HepG2 (cell line): ENCODE measurements at regions not wholly inside any gene's neighbourhood (a gene's known extent, or its start where the extent isn't known, plus 50 kb on each side); places are given as distances from the start of the nearest gene placed in this dataset.

Experiments
- ATAC-seq: fragments of 200-7000 bp; cut with Tn5 transposase; 3 replicates; pipeline ENCODE4 v1.9.1; 2020; ENCODE audit warnings: mild to moderate bottlenecking, moderate library complexity
- BruUV-seq: library from RNA; stranded (reverse); fragments of 400-500 nt; replicated peaks from 2 replicates; lab custom pipeline; 2021; lab: Mats Ljungman, UMichigan
- CTCF ChIA-PET: fragments of 300-600 bp; formaldehyde crosslinking; extraction: SDS; loops from one replicate; lab custom pipeline; 2021; ENCODE audit warnings: low total read pairs, inconsistent platforms, low intra/inter-chr PET ratio; lab: Yijun Ruan, JAX
- POLR2A ChIA-PET: fragments of 350-600 bp; sonication (Branson Sonifier 250); formaldehyde crosslinking; loops from one replicate; lab custom pipeline; 2020; ENCODE audit warnings: antibody characterized with exemption, inconsistent platforms; lab: Yijun Ruan, JAX
- DNase-seq: peaks from one replicate; pipeline ENCODE4 v3.0.0-alpha.2; 2015; ENCODE audit warnings: low spot score
- FAIRE-seq: peaks from 3 replicates; lab custom pipeline; 2011; peaks lifted over from hg19 to GRCh38; lab: Jason Lieb, UNC
- H2AFZ ChIP-seq: one replicate; pipeline ENCODE4 v1.6.1; 2011; ENCODE audit warnings: low read length, inconsistent platforms
- H3K27ac ChIP-seq: fragments of 300-600 bp; 3 replicates; pipeline ENCODE4 v1.8.0; 2011; ENCODE audit warnings: mixed run types, mild to moderate bottlenecking, mixed read lengths, low read length, inconsistent platforms; ENCODE audit not compliant: insufficient read depth; ENCODE audit errors: extremely low read length
- H3K27me3 ChIP-seq, 2 experiments: fragments of 200-600 bp in 1 of 2; 2 replicates in 1 of 2; 3 replicates in 1 of 2; pipeline versions ENCODE4 v1.6.0 to v1.8.0; 2011; ENCODE audit warnings: low read length in 2 of 2, mild to moderate bottlenecking in 2 of 2, moderate library complexity in 2 of 2, inconsistent platforms in 1 of 2; ENCODE audit not compliant: insufficient read depth in 2 of 2, control insufficient read depth in 1 of 2
- H3K36me3 ChIP-seq, 2 experiments: fragments of 200-600 bp in 1 of 2; replicated peaks in 1 of 2; 2 replicates in 1 of 2; 3 replicates in 1 of 2; pipeline versions ENCODE4 v1.5.1 to v1.8.0; 2011; ENCODE audit warnings: low read length in 2 of 2, inconsistent platforms in 1 of 2; ENCODE audit not compliant: insufficient read depth in 2 of 2, control insufficient read depth in 1 of 2
- H3K4me1 ChIP-seq: 2 replicates; pipeline ENCODE4 v1.5.1; 2012; ENCODE audit warnings: low read length, inconsistent platforms; ENCODE audit not compliant: insufficient read depth
- H3K4me2 ChIP-seq: 2 replicates; pipeline ENCODE4 v1.6.0; 2011; ENCODE audit warnings: low read depth, low read length, inconsistent platforms
- H3K4me3 ChIP-seq, 3 experiments: fragments of 200-600 bp in 1 of 3; sonication (generic), shearing (Covaris generic) in 1 of 3; replicated peaks in 1 of 3; 2 replicates each; pipeline ENCODE4 v1.5.1; 2011 to 2016; ENCODE audit warnings: low read length in 3 of 3, inconsistent platforms in 2 of 3, low read depth in 2 of 3, mild to moderate bottlenecking in 2 of 3, control low read depth in 1 of 3, mixed read lengths in 1 of 3; ENCODE audit not compliant: insufficient read depth in 1 of 3
- H3K79me2 ChIP-seq: one replicate; pipeline ENCODE4 v1.6.1; 2011; ENCODE audit warnings: low read length, inconsistent platforms; ENCODE audit not compliant: insufficient read depth
- H3K9ac ChIP-seq: 2 replicates; pipeline ENCODE4 v1.6.0; 2011; ENCODE audit warnings: mild to moderate bottlenecking, low read depth, low read length, inconsistent platforms; ENCODE audit not compliant: insufficient read depth
- H3K9me3 ChIP-seq: 2 replicates; pipeline ENCODE4 v1.5.1; 2012; ENCODE audit warnings: mild to moderate bottlenecking, low read length
- H4K20me1 ChIP-seq: 2 replicates; pipeline ENCODE4 v1.6.0; 2011; ENCODE audit warnings: inconsistent platforms, mild to moderate bottlenecking, low read length, moderate library complexity; ENCODE audit not compliant: insufficient read depth
- ARID4A ChIP-seq: sonication (generic); formaldehyde crosslinking; IDR thresholded peaks from 2 replicates; pipeline ENCODE4 v1.5.0; 2020; ENCODE audit warnings: mild to moderate bottlenecking, missing genetic modification reagents, borderline replicate concordance
- ARNTL ChIP-seq: sonication (generic); formaldehyde crosslinking; IDR thresholded peaks from 2 replicates; pipeline ENCODE4 v1.4.0; 2020; ENCODE audit warnings: mild to moderate bottlenecking, missing genetic modification reagents
- BRCA1 ChIP-seq: sonication (generic); formaldehyde crosslinking; IDR thresholded peaks from 2 replicates; pipeline ENCODE4 v1.4.0; 2020; ENCODE audit warnings: missing genetic modification reagents
- LCORL ChIP-seq, 2 experiments: fragments of 450-650 bp in 1 of 2; sonication (generic) in 1 of 2; formaldehyde crosslinking in 1 of 2; IDR thresholded peaks; 2 replicates each; pipeline versions ENCODE4 v1.5.0 to v1.6.1; 2017 to 2020; ENCODE audit warnings: antibody characterized with exemption in 1 of 2, missing genetic modification reagents in 1 of 2
- MEIS1 ChIP-seq: sonication (generic); formaldehyde crosslinking; IDR thresholded peaks from 2 replicates; pipeline ENCODE4 v1.9.0; 2021; ENCODE audit warnings: mild to moderate bottlenecking, missing genetic modification reagents, moderate library complexity, borderline replicate concordance
- MYNN ChIP-seq: sonication (generic); formaldehyde crosslinking; IDR thresholded peaks from 2 replicates; pipeline ENCODE4 v1.4.0; 2020; ENCODE audit warnings: mild to moderate bottlenecking, low read depth, missing genetic modification reagents
- PHF8 ChIP-seq: sonication (generic); formaldehyde crosslinking; IDR thresholded peaks from 2 replicates; pipeline ENCODE4 v1.5.0; 2020; ENCODE audit warnings: missing genetic modification reagents
- RFX5 ChIP-seq: IDR thresholded peaks from 2 replicates; pipeline ENCODE4 v1.6.1; 2011; ENCODE audit warnings: low read depth, low read length, improper control_type of control experiment
- TCF12 ChIP-seq, 2 experiments: fragments of 450-650 bp in 1 of 2; sonication (generic) in 1 of 2; formaldehyde crosslinking in 1 of 2; IDR thresholded peaks; 2 replicates each; pipeline versions ENCODE4 v1.6.1 to v1.8.0; 2017 to 2022; ENCODE audit warnings: antibody characterized with exemption in 1 of 2, mild to moderate bottlenecking in 1 of 2, missing genetic modification reagents in 1 of 2, moderate library complexity in 1 of 2
- WIZ ChIP-seq: sonication (generic); formaldehyde crosslinking; IDR thresholded peaks from 2 replicates; pipeline ENCODE4 v1.5.1; 2020; ENCODE audit warnings: mild to moderate bottlenecking, missing genetic modification reagents
- ZNF160 ChIP-seq: sonication (generic); formaldehyde crosslinking; IDR thresholded peaks from 2 replicates; pipeline ENCODE4 v1.8.0; 2022; ENCODE audit warnings: mild to moderate bottlenecking, inconsistent platforms, missing genetic modification reagents
- ZNF30 ChIP-seq: sonication (generic); formaldehyde crosslinking; IDR thresholded peaks from 2 replicates; pipeline ENCODE4 v1.5.0; 2020; ENCODE audit warnings: mild to moderate bottlenecking, missing genetic modification reagents
- ZNF33B ChIP-seq: sonication (generic); formaldehyde crosslinking; IDR thresholded peaks from 2 replicates; pipeline ENCODE4 v1.5.1; 2020; ENCODE audit warnings: mild to moderate bottlenecking, missing genetic modification reagents
- ZNF460 ChIP-seq: sonication (generic); formaldehyde crosslinking; IDR thresholded peaks from 2 replicates; pipeline ENCODE4 v1.5.1; 2020; ENCODE audit warnings: missing genetic modification reagents, mild to moderate bottlenecking, borderline replicate concordance
- ZNF572 ChIP-seq: sonication (generic); formaldehyde crosslinking; IDR thresholded peaks from 2 replicates; pipeline ENCODE4 v1.5.1; 2020; ENCODE audit warnings: mild to moderate bottlenecking, missing genetic modification reagents
- ZNF644 ChIP-seq: IDR thresholded peaks from 2 replicates; pipeline ENCODE4 v1.6.1; 2016; ENCODE audit warnings: low read depth
- WGBS: methylation state at CpG from one replicate; pipeline ENCODE4 v1.1.6; 2017; ENCODE audit warnings: low lambda C conversion rate; 5-methylcytosine and 5-hydroxymethylcytosine counted together
- in situ Hi-C: cut with HindIII; loops from 2 replicates; pipeline ENCODE4 v1.10.0; 2017; ENCODE audit warnings: low pct_unique_long_range_greater_than_20kb; ENCODE audit not compliant: extremely low pct_ligation_motif_present
- intact Hi-C: fragments of 100-400 bp; cut with micrococcal nuclease; formaldehyde crosslinking; loops from one replicate; pipeline ENCODE4 v1.10.0; 2022; ENCODE audit not compliant: unreplicated experiment

GRCh38 chr4:107261241-107261874 is 225.2 kb upstream of the DKK2 start:
- H3K27me3 ChIP-seq = no peaks in the 10 kb centered on the region
- no peaks in the 10 kb centered on the region for H3K79me2 ChIP-seq
- no peak overlapping the region for H3K9ac ChIP-seq
- POLR2A ChIA-PET = no interaction called here
- H3K9me3 ChIP-seq = no peaks in the 10 kb centered on the region
- no peak overlapping the region for H3K27ac ChIP-seq
- 2% methylated on average over 3 of the region's 3 CpGs for WGBS
- no peak for TF ChIP-seq ARNTL (CRISPR knock-in tag)
- H4K20me1 ChIP-seq = no peaks in the 10 kb centered on the region
- H2AFZ ChIP-seq = no peak overlapping the region
- H3K4me3 ChIP-seq = no peak overlapping the region
- CTCF ChIA-PET = no interaction called here
- BruUV-seq = no TSS peak
- intact Hi-C loops = no loop called here
- no peak overlapping the region for H3K4me2 ChIP-seq
- H3K36me3 ChIP-seq = no peaks in the 10 kb centered on the region
- no peaks in the 10 kb centered on the region for H3K4me1 ChIP-seq
- ATAC-seq (no peak), DNase-seq (no peak), FAIRE-seq (no peak)
- in situ Hi-C loops = no loop called here

- intact Hi-C loops (no loop called here), in situ Hi-C loops (no loop called here)
- ATAC-seq (no peak), DNase-seq (no peak), FAIRE-seq (no peak)
- POLR2A ChIA-PET = no interaction called here
- Histone ChIP-seq H3K4me2 (no peak overlapping the region), H3K9me3 (no peaks in the 10 kb centered on the region), H3K27me3 (no peaks in the 10 kb centered on the region), H3K36me3 (no peaks in the 10 kb centered on the region), H3K9ac (no peak overlapping the region), H3K4me1 (no peaks in the 10 kb centered on the region), H3K4me3 (no peak overlapping the region), H2AFZ (no peak overlapping the region), H3K27ac (no peak overlapping the region), H3K79me2 (no peaks in the 10 kb centered on the region), H4K20me1 (no peaks in the 10 kb centered on the region)
- CTCF ChIA-PET = no interaction called here
- BruUV-seq = no TSS peak
- 0% methylated on average over 2 of the region's 2 CpGs for WGBS
- no peak for TF ChIP-seq ZNF160 (CRISPR knock-in tag)
- no peak for TF ChIP-seq WIZ (CRISPR knock-in tag)
- no peak for TF ChIP-seq TCF12 (IDR thresholded peaks at IDR 0.05)
- no peak for TF ChIP-seq TCF12 (CRISPR knock-in tag; IDR thresholded peaks at IDR 0.05)
- no peak for TF ChIP-seq ZNF572 (CRISPR knock-in tag)
- no peak for TF ChIP-seq RFX5
- no peak for TF ChIP-seq ZNF644 (CRISPR knock-in tag)
- no peak for TF ChIP-seq ZNF30 (CRISPR knock-in tag)
- no peak for TF ChIP-seq ARID4A
- TF ChIP-seq ZNF33B (CRISPR knock-in tag) = no peak
- no peak for TF ChIP-seq PHF8
- TF ChIP-seq MYNN (CRISPR knock-in tag) = no peak
- no peak for TF ChIP-seq MEIS1
- no peak for TF ChIP-seq LCORL (IDR thresholded peaks at IDR 0.05)
- no peak for TF ChIP-seq LCORL (CRISPR knock-in tag; IDR thresholded peaks at IDR 0.05)
- no peak for TF ChIP-seq BRCA1 (CRISPR knock-in tag)
- no peak for TF ChIP-seq ZNF460 (CRISPR knock-in tag)
Measured at GRCh38 chr4:107258359-107258758, 222.2 kb upstream of the DKK2 start.
